Fibroblast of peridontal ligament (primary cell): ENCODE measurements at regions not wholly inside any gene's neighbourhood (a gene's known extent, or its start where the extent isn't known, plus 50 kb on each side); places are given as distances from the start of the nearest gene placed in this dataset.

Experiments
- DNase-seq: peaks from one replicate; pipeline ENCODE4 v3.0.0-alpha.2; 2010; ENCODE audit errors: extremely low read depth

- DNase-seq = no peak
These were observed 450.8 kb downstream of the SOX6 start for GRCh38 chr11:15905366-15906104.

- no peak for DNase-seq
These were observed 449.8 kb downstream of the SOX6 start for GRCh38 chr11:15906481-15907035.

- no peak for DNase-seq
These were observed 448.5 kb downstream of the SOX6 start for GRCh38 chr11:15907806-15908205.

GRCh38 chr11:15909937-15910598 is 446.3 kb downstream of the SOX6 start:
- DNase-seq = no peak

GRCh38 chr11:15910761-15911160 is 445.6 kb downstream of the SOX6 start:
- no peak for DNase-seq

GRCh38 chr11:15911377-15912044 is 444.8 kb downstream of the SOX6 start:
- peak; percentile 23 for DNase-seq

- no peak for DNase-seq
These were observed 444.1 kb downstream of the SOX6 start for GRCh38 chr11:15912291-15912690.

GRCh38 chr11:15912825-15913224 is 443.5 kb downstream of the SOX6 start:
- DNase-seq = no peak

- no peak for DNase-seq
These were observed 443.1 kb downstream of the SOX6 start for GRCh38 chr11:15913261-15913660.
